B cell (primary cell): ENCODE measurements at regions not wholly inside any gene's neighbourhood (a gene's known extent, or its start where the extent isn't known, plus 50 kb on each side); places are given as distances from the start of the nearest gene placed in this dataset.

Experiments used
- ATAC-seq: fragments of 200-7000 bp; cut with Tn5 transposase; one replicate; pipeline ENCODE4 v1.10.0; 2021; ENCODE audit warnings: low read depth, mild to moderate bottlenecking, moderate number of reproducible peaks, moderate library complexity
- CTCF ChIA-PET: fragments of 350-600 bp; sonication (Branson Sonifier 250); formaldehyde crosslinking; loops from one replicate; lab custom pipeline; 2021; ENCODE audit warnings: antibody characterized with exemption, inconsistent platforms; lab: Charles Lee
- POLR2A ChIA-PET: fragments of 350-600 bp; sonication (Branson Sonifier 250); formaldehyde crosslinking; loops from one replicate; lab custom pipeline; 2021; ENCODE audit warnings: antibody characterized with exemption; lab: Charles Lee
- DNase-seq: peaks from one replicate; pipeline ENCODE4 v3.0.0; 2013
- H2AFZ ChIP-seq: 2 replicates; pipeline ENCODE4 v1.6.1; 2012; ENCODE audit warnings: mild to moderate bottlenecking, low read depth, low read length; ENCODE audit not compliant: insufficient read depth, poor library complexity, severe bottlenecking
- H3K27ac ChIP-seq, 2 donors: 1 replicate in 1 of 2; 2 replicates in 1 of 2; pipeline ENCODE4 v1.5.1; 2012 to 2013; ENCODE audit warnings: low read length in 2 of 2, mild to moderate bottlenecking in 2 of 2, moderate library complexity in 1 of 2
- H3K27me3 ChIP-seq, 4 experiments: fragments of 200-600 bp in 1 of 4; sonication (generic) in 1 of 4; replicated peaks in 1 of 4; 1 replicate in 2 of 4; 2 replicates in 2 of 4; pipeline versions ENCODE4 v1.6.1 to v1.7.0; 2013 to 2016; ENCODE audit warnings: low read length in 3 of 4, mild to moderate bottlenecking in 2 of 4, mixed read lengths in 1 of 4, moderate library complexity in 1 of 4; ENCODE audit not compliant: insufficient read depth in 4 of 4, control insufficient read depth in 3 of 4; ENCODE audit errors: control extremely low read depth in 1 of 4
- H3K36me3 ChIP-seq, 2 experiments: replicated peaks in 1 of 2; 1 replicate in 1 of 2; 2 replicates in 1 of 2; pipeline versions ENCODE4 v1.6.1 to v1.7.1; 2013; ENCODE audit warnings: low read length in 1 of 2; ENCODE audit not compliant: insufficient read depth in 2 of 2, control insufficient read depth in 1 of 2; ENCODE audit errors: control extremely low read depth in 1 of 2, extremely low read depth in 1 of 2
- H3K4me1 ChIP-seq, 2 donors: fragments of 200-600 bp in 1 of 2; sonication (generic) in 1 of 2; 1 replicate in 1 of 2; 2 replicates in 1 of 2; pipeline versions ENCODE4 v1.5.1 to v1.6.1; 2013 to 2017; ENCODE audit warnings: low read length in 2 of 2; ENCODE audit not compliant: control insufficient read depth in 2 of 2, insufficient read depth in 2 of 2
- H3K4me2 ChIP-seq: replicated peaks from 2 replicates; pipeline ENCODE3; 2012; ENCODE audit warnings: mild to moderate bottlenecking, low read depth, low read length; ENCODE audit not compliant: poor library complexity, severe bottlenecking
- H3K4me3 ChIP-seq, 5 experiments: fragments of 200-600 bp in 1 of 5; sonication (generic) in 1 of 5; 1 replicate in 3 of 5; 2 replicates in 2 of 5; pipeline versions ENCODE4 v1.5.1 to v1.7.0; 2011 to 2016; ENCODE audit warnings: low read length in 4 of 5, mild to moderate bottlenecking in 4 of 5, low read depth in 2 of 5, control low read depth in 1 of 5, moderate library complexity in 1 of 5; ENCODE audit not compliant: insufficient read depth in 1 of 5; ENCODE audit errors: control extremely low read depth in 1 of 5, extremely low read depth in 1 of 5
- H3K79me2 ChIP-seq: fragments of 200-600 bp; sonication (generic); one replicate; pipeline ENCODE4 v1.6.0; 2016; ENCODE audit warnings: low read length; ENCODE audit not compliant: control insufficient read depth, insufficient read depth
- H3K9ac ChIP-seq: fragments of 200-600 bp; sonication (generic); 2 replicates; pipeline ENCODE4 v1.6.1; 2017; ENCODE audit warnings: mild to moderate bottlenecking, low read length, moderate library complexity
- H3K9me3 ChIP-seq, 3 donors: one replicate each; pipeline versions ENCODE4 v1.6.1 to v1.7.1; 2013; ENCODE audit warnings: low read length in 2 of 3; ENCODE audit not compliant: control insufficient read depth in 2 of 3, insufficient read depth in 1 of 3; ENCODE audit errors: control extremely low read depth in 1 of 3
- H4K20me1 ChIP-seq: 2 replicates; pipeline ENCODE4 v1.6.0; 2012; ENCODE audit warnings: mild to moderate bottlenecking, low read length; ENCODE audit not compliant: insufficient read depth, control insufficient read depth, poor library complexity, severe bottlenecking
- H3K27ac Mint-ChIP-seq: one replicate; pipeline ENCODE4 v1.8.0; 2021; ENCODE audit warnings: mixed read lengths
- H3K27me3 Mint-ChIP-seq: one replicate; pipeline ENCODE4 v1.8.0; 2021; ENCODE audit warnings: mixed read lengths
- H3K4me1 Mint-ChIP-seq: one replicate; pipeline ENCODE4 v1.8.0; 2021; ENCODE audit warnings: mixed read lengths
- H3K4me3 Mint-ChIP-seq: one replicate; pipeline ENCODE4 v1.8.0; 2021; ENCODE audit warnings: mixed read lengths
- H3K9me3 Mint-ChIP-seq: one replicate; pipeline ENCODE4 v1.8.0; 2022; ENCODE audit warnings: mixed read lengths; ENCODE audit not compliant: insufficient read depth
- CTCF ChIP-seq: fragments of 200-600 bp; IDR thresholded peaks from one replicate; pipeline ENCODE4 v1.8.0; 2022; ENCODE audit warnings: antibody characterized with exemption, mild to moderate bottlenecking
- EZH2 ChIP-seq: IDR thresholded peaks from 2 replicates; pipeline ENCODE4 v1.6.1; 2012; ENCODE audit warnings: borderline replicate concordance, low read depth, mild to moderate bottlenecking, moderate library complexity, low read length; ENCODE audit not compliant: insufficient read depth, poor library complexity, severe bottlenecking
- WGBS: methylation state at CpG from one replicate; pipeline ENCODE4 v1.1.5; 2013; ENCODE audit warnings: missing lambda C conversion rate; ENCODE audit not compliant: insufficient coverage; 5-methylcytosine and 5-hydroxymethylcytosine counted together
- intact Hi-C: fragments of 100-400 bp; cut with micrococcal nuclease; formaldehyde crosslinking; loops from one replicate; pipeline ENCODE4 v1.10.0; 2022

GRCh38 chrX:115467961-115468360 is 93.0 kb upstream of the PLS3 start:
- ATAC-seq (no peak), DNase-seq (no peak)
- no peak overlapping the region for H3K4me3 Mint-ChIP-seq
- CTCF ChIA-PET, result no interaction called here
- Histone ChIP-seq H3K9ac (no peak overlapping the region), H3K4me2 (no peak overlapping the region), H3K27me3 (no peaks in the 10 kb centered on the region), H3K4me1 (no peaks in the 10 kb centered on the region), H4K20me1 (no peaks in the 10 kb centered on the region), H3K36me3 (no peaks in the 10 kb centered on the region), H2AFZ (no peak overlapping the region), H3K27ac (no peak overlapping the region), H3K9me3 (no peaks in the 10 kb centered on the region), H3K4me3 (no peak overlapping the region), H3K79me2 (no peaks in the 10 kb centered on the region)
- no peaks in the 10 kb centered on the region for H3K4me1 Mint-ChIP-seq
- H3K9me3 Mint-ChIP-seq, result no peaks in the 10 kb centered on the region
- no peak overlapping the region for H3K27ac Mint-ChIP-seq
- no peaks in the 10 kb centered on the region for H3K27me3 Mint-ChIP-seq
- TF ChIP-seq EZH2 (no peak), CTCF (no peak)
- POLR2A ChIA-PET, result no interaction called here
- intact Hi-C loops, result no loop called here

DNA sequence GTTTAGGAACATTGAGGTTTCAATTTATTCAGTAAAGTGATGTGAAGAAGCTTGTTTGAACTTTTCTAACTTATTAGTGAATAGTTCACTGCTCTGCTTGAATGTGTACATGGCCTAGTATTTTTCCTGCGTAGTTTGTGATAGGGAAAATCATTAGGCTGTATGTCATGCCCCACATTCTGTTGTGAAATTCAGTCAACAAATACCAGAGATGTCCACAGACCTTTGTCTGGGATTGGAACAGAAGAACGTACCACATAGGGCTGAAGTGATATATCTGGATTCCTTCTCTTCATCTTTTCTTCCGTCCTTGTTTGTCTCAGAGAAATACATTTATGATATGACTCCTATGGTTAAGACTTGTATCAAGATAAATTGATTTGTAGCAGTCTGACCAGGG is 88.8 kb upstream of the PLS3 start:
- H3K9ac ChIP-seq, result no peak overlapping the region
- WGBS, result no CpG with 5 or more reads among the region's 3 CpGs
- no peak overlapping the region for H3K4me2 ChIP-seq
- intact Hi-C loops, result no loop called here
- no peaks in the 10 kb centered on the region for H3K9me3 ChIP-seq
- Mint-ChIP-seq H3K27me3 (no peaks in the 10 kb centered on the region), H3K27ac (no peak overlapping the region), H3K4me3 (no peak overlapping the region), H3K4me1 (no peaks in the 10 kb centered on the region), H3K9me3 (no peaks in the 10 kb centered on the region)
- no peaks in the 10 kb centered on the region for H3K4me1 ChIP-seq
- no peak for TF ChIP-seq EZH2
- no peak for TF ChIP-seq CTCF
- no peak overlapping the region for H3K4me3 ChIP-seq
- ATAC-seq, result no peak
- H3K27me3 ChIP-seq, result no peaks in the 10 kb centered on the region
- CTCF ChIA-PET, result no interaction called here
- POLR2A ChIA-PET, result no interaction called here
- DNase-seq, result no peak
- no peak overlapping the region for H3K27ac ChIP-seq
- no peaks in the 10 kb centered on the region for H3K36me3 ChIP-seq
- H2AFZ ChIP-seq, result no peak overlapping the region
- no peaks in the 10 kb centered on the region for H3K79me2 ChIP-seq
- H4K20me1 ChIP-seq, result no peaks in the 10 kb centered on the region
